HG03280 (cell line): ENCODE measurements at regions not wholly inside any gene's neighbourhood (a gene's known extent, or its start where the extent isn't known, plus 50 kb on each side); places are given as distances from the start of the nearest gene placed in this dataset.
"Not testable (repeated sequence)": the region's sequence is repeated elsewhere in the genome, so short reads cannot be mapped to it uniquely, and the experiment has no call there.

Experiments used
- ATAC-seq: cut with Tn5 transposase; IDR thresholded peaks from one replicate; pipeline ENCODE4 v1.9.1; 2021; ENCODE audit warnings: mild to moderate bottlenecking, moderate library complexity; ENCODE audit not compliant: unreplicated experiment

GRCh38 chr5:67790390-67790789 is 425.2 kb upstream of the PIK3R1 start:
- ATAC-seq = no peak

GRCh38 chr5:67779893-67780623 is 435.5 kb upstream of the PIK3R1 start:
- ATAC-seq = not testable (repeated sequence)

GRCh38 chr5:67774786-67775185 is 440.8 kb upstream of the PIK3R1 start:
- no peak for ATAC-seq

- no peak for ATAC-seq
Observed at GRCh38 chr5:67774267-67774552, 441.3 kb upstream of the PIK3R1 start.

- no peak for ATAC-seq
Observed at GRCh38 chr5:67773411-67774266, 441.9 kb upstream of the PIK3R1 start.

- no peak for ATAC-seq
Observed at GRCh38 chr5:67771791-67772190, 443.8 kb upstream of the PIK3R1 start.

GRCh38 chr5:67771221-67771620 is 444.3 kb upstream of the PIK3R1 start:
- ATAC-seq = no peak

GRCh38 chr5:67770431-67771025 is 445.0 kb upstream of the PIK3R1 start:
- ATAC-seq = no peak

GRCh38 chr5:67765697-67766096 is 449.9 kb upstream of the PIK3R1 start:
- ATAC-seq = no peak

GRCh38 chr5:67757771-67758170 is 457.8 kb upstream of the PIK3R1 start:
- not testable (repeated sequence) for ATAC-seq

GRCh38 chr5:67752357-67752708 is 463.2 kb upstream of the PIK3R1 start:
- no peak for ATAC-seq

- ATAC-seq = no peak
Observed at GRCh38 chr5:67748165-67748690, 467.3 kb upstream of the PIK3R1 start.

- no peak for ATAC-seq
Observed at GRCh38 chr5:67747096-67747495, 468.5 kb upstream of the PIK3R1 start.

GRCh38 chr5:67746608-67747007 is 468.9 kb upstream of the PIK3R1 start:
- not testable (repeated sequence) for ATAC-seq

- ATAC-seq = no peak
Observed at GRCh38 chr5:67746103-67746502, 469.5 kb upstream of the PIK3R1 start.

- ATAC-seq = no peak
Observed at GRCh38 chr5:67732921-67733320, 482.6 kb upstream of the PIK3R1 start.

GRCh38 chr5:67732471-67732870 is 483.1 kb upstream of the PIK3R1 start:
- no peak for ATAC-seq

GRCh38 chr5:67731886-67732285 is 483.7 kb upstream of the PIK3R1 start:
- no peak for ATAC-seq

GRCh38 chr5:67730917-67731474 is 484.6 kb upstream of the PIK3R1 start:
- ATAC-seq = no peak

- ATAC-seq = no peak
Observed at GRCh38 chr5:67728326-67728890, 487.1 kb upstream of the PIK3R1 start.

GRCh38 chr5:67725604-67726003 is 490.0 kb upstream of the PIK3R1 start:
- no peak for ATAC-seq
